AG10803 (cell line): ENCODE measurements at regions not wholly inside any gene's neighbourhood (a gene's known extent, or its start where the extent isn't known, plus 50 kb on each side); places are given as distances from the start of the nearest gene placed in this dataset.

Experiments used
- DNase-seq: peaks from one replicate; pipeline ENCODE4 v3.0.0; 2010; ENCODE audit warnings: low read depth
- H3K4me3 ChIP-seq: 2 replicates; pipeline ENCODE4 v1.5.1; 2011; ENCODE audit warnings: mild to moderate bottlenecking, low read length, control low read depth
- CTCF ChIP-seq: conservative IDR thresholded peaks from 2 replicates; pipeline ENCODE4 v1.5.1; 2011; ENCODE audit warnings: mild to moderate bottlenecking, low read length, control low read depth, inconsistent platforms

GRCh38 chr21:32172106-32172505 lies 106.7 kb downstream of the MIS18A start:
- no peak for DNase-seq
- no peak for TF ChIP-seq CTCF
- H3K4me3 ChIP-seq = no peak overlapping the region

- no peak for DNase-seq
- TF ChIP-seq CTCF = no peak
- H3K4me3 ChIP-seq = no peak overlapping the region
These were observed 111.3 kb downstream of the MIS18A start for GRCh38 chr21:32167513-32167912.

DNA sequence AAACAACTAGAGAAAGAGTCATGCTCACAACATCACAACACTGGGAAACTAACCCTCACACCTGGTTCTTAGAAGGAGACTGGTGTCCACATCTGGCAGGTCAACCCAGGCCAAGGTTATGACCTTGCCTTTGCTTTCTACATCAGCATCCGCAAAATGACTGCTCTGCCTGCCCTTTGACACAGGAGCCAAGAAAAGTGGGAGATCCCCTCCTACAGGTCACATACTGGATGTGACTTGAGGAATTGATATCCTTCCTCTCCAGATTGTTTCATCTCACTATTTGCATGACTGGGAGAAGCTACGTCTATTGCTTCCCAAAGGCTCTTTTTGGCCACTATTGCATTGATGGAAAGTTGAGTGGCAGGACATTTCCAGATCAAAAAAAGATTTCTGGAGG lies 115.5 kb downstream of the MIS18A start:
- no peak overlapping the region for H3K4me3 ChIP-seq
- no peak for DNase-seq
- TF ChIP-seq CTCF = no peak

GRCh38 chr21:32162727-32163320 lies 116.0 kb downstream of the MIS18A start:
- no peak for DNase-seq
- no peak overlapping the region for H3K4me3 ChIP-seq
- no peak for TF ChIP-seq CTCF

- no peak for DNase-seq
These were observed 123.6 kb downstream of the MIS18A start for GRCh38 chr21:32155226-32155625.

DNA sequence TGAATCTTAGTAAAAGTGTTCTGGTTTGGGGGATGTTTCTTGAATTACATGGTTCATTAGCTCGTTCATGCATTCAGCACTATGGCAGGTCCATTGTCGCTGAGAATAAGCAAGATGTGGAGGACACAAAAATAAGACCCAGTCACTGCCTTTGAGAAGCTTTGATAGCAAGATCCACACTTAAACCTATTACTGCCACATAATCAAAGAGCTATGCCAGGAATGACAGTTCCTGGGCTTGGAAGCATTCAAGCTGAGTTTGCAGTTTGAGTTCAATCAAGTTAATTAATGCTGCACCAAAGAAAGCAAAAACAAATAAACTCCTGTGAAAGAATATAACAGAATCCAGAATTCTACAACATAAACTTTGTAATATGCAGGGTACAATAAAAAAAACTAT lies 131.8 kb downstream of the MIS18A start:
- no peak overlapping the region for H3K4me3 ChIP-seq
- DNase-seq = no peak
- no peak for TF ChIP-seq CTCF

More at GRCh38 chr21:32155226-32155625, 123.6 kb downstream of the MIS18A start:
- no peak overlapping the region for H3K4me3 ChIP-seq
- no peak for TF ChIP-seq CTCF

- no peak for DNase-seq
- no peak for TF ChIP-seq CTCF
These were observed 134.0 kb downstream of the MIS18A start for GRCh38 chr21:32144851-32145250.

More at GRCh38 chr21:32144851-32145250, 134.0 kb downstream of the MIS18A start:
- no peak overlapping the region for H3K4me3 ChIP-seq
